GM18907 (cell line): ENCODE measurements at regions not wholly inside any gene's neighbourhood (a gene's known extent, or its start where the extent isn't known, plus 50 kb on each side); places are given as distances from the start of the nearest gene placed in this dataset.
"Not testable (repeated sequence)": the region's sequence is repeated elsewhere in the genome, so short reads cannot be mapped to it uniquely, and the experiment has no call there.

ENCODE experiments used
- ATAC-seq: cut with Tn5 transposase; IDR thresholded peaks from one replicate; pipeline ENCODE4 v1.9.1; 2021; ENCODE audit warnings: mild to moderate bottlenecking, moderate library complexity; ENCODE audit not compliant: unreplicated experiment

DNA sequence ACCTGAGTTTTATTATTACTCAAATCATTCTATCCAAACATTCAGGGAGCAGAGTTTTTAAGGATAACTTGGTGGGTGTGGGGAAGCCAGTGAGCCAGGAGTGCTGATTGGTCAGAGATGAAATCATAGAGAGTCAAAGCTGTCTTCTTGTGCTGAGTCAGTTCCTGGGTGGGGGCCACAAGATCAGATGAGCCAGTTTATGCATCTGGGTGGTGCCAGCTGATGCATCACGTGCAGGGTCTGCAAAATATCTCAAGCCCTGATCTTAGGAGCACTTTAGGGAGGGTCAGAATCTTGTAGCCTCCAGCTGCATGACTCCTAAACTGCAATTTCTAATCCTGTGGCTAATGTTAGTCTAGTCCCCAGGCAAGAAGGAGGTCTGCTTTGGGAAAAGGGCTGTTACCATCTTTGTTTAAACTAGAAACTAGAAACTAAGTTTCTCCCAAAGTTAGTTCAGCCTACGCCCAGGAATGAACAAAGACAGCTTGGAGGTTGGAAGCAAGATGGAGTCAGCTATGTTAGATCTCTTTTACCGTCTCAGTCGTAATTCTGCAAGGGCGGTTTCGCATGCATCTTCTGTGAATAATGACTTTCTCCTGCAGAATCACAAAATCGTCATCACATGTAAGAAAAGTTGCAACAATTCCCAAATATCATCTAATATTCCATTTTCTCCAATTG is 97.5 kb downstream of the ZNF664 start:
- ATAC-seq: not testable (repeated sequence)

- ATAC-seq: no peak
Observed at GRCh38 chr12:124071075-124071443, 98.0 kb downstream of the ZNF664 start.

GRCh38 chr12:124073356-124074035 is 100.5 kb downstream of the ZNF664 start:
- ATAC-seq: no peak

GRCh38 chr12:124075841-124076240 is 102.8 kb downstream of the ZNF664 start:
- no peak for ATAC-seq

- no peak for ATAC-seq
Observed at GRCh38 chr12:124077701-124078100, 104.7 kb downstream of the ZNF664 start.

- no peak for ATAC-seq
Observed at GRCh38 chr12:124078800-124079199, 105.8 kb downstream of the ZNF664 start.

- ATAC-seq: no peak
Observed at GRCh38 chr12:124080649-124081048, 107.6 kb downstream of the ZNF664 start.

DNA sequence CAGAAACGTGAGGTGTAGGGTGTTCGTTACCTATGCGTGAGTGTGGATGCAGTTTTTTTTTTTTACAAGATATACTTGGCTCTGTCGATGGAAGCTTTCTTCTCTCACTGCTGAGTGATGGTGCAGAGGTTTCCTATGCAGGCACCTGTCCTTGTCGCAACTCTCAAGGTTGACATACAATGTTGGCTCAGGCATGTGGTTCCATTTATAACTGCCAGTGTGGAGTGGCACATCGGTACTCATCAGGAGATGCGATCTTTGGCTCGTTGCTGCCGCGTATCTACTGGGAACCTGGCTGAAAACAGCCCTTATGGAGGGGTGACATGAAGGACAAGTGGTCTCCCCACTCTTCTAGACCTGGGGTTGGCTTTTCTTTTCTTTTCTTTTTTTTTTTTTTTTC is 109.0 kb downstream of the ZNF664 start:
- ATAC-seq: no peak

DNA sequence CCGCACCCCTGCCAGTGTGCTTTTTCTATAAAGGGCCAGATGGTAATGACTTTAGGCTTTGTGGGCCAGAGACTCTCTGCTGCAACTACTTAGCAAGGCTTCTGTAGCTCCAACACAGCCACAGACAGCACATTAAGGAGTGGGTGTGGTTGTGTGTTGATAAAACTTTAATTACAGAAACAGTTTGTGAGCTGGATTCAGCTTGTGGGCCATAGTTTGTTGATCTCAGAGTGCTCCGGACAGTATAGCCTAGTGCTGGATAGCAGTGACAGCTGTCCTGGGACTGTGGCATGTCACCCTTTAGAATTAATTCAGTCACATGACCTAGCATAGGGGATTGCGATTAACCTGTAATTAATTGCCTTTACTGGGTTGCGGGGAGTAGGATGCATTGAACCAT is 109.7 kb downstream of the ZNF664 start:
- ATAC-seq: no peak

DNA sequence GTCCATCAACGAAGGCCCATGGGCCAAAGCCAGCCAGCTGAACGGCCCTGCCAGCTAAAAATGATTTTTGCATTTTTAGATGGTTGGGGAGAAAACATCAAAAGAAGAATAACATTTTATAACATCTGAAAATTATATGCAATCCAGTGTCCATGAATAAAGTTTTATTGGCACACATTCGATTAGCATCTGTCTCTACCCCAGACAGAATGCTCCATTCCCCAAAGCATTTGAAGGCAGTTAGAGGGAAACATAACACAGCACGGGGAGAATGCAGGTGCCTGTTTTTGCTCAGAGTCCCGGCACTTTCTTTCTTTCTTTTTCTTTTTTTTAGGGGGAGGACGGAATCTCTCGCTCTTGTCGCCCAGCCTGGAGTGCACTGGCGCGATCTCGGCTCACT is 110.7 kb downstream of the ZNF664 start:
- no peak for ATAC-seq

- ATAC-seq: no peak
Observed at GRCh38 chr12:124085419-124086296, 112.6 kb downstream of the ZNF664 start.

GRCh38 chr12:124086299-124086898 is 113.4 kb downstream of the ZNF664 start:
- no peak for ATAC-seq

GRCh38 chr12:124087266-124088051 is 114.4 kb downstream of the ZNF664 start:
- ATAC-seq: no peak

DNA sequence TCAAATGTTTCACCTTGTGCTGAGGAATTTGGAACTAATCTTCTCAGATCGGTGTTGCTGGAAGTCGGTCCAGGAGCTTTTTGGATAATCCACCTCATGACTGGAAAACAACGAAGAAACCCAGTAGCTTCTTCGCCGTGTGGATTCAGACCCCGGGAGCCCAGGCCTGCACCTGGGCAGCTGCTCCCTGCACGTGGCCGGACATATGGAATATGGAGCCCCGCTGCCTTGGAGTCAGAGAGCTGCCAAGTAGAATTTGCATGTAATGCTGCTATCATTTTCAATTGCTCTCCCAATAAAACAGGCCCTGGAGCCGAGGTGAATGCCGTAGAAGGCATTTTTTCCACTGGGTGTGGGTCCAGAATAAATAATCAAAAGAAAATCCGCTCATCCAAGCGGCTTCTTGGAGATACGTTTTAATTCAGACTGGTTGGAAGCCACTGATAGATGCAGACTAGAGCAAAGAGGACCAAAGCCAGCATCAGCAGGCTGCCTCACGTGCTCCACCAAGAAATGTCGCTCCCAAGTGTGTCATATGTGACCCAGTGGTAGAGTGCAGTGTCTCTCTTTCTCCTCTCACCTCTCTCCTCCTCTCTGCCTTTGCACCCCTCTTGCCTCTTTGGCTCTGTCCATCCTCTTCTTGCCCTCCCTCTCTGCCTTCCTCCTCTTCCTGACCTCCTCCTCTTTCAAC is 115.3 kb downstream of the ZNF664 start:
- no peak for ATAC-seq

DNA sequence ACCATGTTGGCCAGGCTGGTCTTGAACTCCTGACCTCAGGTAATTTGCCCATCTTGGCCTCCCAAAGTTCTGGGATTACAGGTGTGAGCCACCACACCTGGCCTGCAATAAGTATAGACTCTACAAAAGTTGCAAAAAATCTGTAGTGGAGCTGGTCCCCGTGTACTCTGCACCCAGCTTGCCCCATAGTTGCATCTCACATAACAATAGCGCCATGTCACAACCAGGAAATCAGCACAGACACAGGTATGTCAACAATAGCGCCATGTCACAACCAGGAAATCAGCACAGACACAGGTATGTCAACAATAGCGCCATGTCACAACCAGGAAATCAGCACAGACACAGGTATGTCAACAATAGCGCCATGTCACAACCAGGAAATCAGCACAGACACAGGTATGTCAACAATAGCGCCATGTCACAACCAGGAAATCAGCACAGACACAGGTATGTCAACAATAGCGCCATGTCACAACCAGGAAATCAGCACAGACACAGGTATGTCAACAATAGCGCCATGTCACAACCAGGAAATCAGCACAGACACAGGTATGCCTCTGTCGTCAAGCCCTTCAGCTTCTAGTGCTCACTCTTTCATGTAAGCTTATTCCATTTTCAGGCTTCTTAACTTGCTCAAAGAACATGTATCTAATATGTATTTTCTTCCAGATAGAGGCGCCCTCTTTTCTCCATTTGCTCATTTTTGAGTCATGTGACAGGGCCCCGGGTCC is 116.3 kb downstream of the ZNF664 start:
- not testable (repeated sequence) for ATAC-seq

- no peak for ATAC-seq
Observed at GRCh38 chr12:124091835-124092234, 118.8 kb downstream of the ZNF664 start.

- not testable (repeated sequence) for ATAC-seq
Observed at GRCh38 chr12:124092532-124092931, 119.5 kb downstream of the ZNF664 start.

GRCh38 chr12:124093297-124093696 is 120.3 kb downstream of the ZNF664 start:
- no peak for ATAC-seq

- no peak for ATAC-seq
Observed at GRCh38 chr12:124094188-124094587, 121.2 kb downstream of the ZNF664 start.
